ENCODE measurements at regions not wholly inside any gene's neighbourhood (a gene's known extent, or its start where the extent isn't known, plus 50 kb on each side); places are given as distances from the start of the nearest gene placed in this dataset.

DNA sequence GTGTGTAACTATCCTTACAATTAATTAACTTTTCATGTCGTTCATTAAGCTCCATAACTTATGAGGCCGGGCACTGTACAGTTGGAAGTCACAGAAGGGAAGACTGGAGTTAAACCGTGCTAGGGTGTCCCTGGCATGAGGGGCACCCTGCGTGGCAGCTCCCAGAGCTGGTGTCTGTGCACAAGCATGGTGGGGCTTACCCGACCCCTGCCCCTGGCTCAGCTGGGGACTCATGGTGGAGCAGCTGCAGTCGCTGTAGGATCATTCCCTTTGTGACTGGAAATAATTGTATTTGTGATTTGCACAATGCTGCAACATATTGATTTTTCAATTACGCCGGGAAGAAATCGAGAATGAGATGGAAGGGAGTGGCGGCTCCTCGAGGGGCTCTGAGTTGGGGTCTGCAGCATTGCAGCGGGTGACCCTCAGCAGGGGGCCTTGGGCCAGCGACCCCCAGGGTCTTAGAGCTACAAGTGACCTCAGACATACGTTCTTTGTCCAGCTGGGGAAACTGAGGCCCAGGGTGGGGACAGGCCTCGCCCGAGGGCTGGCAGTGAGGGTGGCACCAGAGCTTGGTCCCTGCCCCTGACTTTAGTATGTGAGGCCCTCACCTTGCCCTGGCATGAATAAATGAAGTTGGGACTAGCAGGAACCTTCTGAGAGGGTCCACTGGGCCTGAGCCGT lies 125.4 kb downstream of the KIF26A start:
- Histone ChIP-seq H3K27ac (ENCODE audit: insufficient read depth in 1 of 2, low read depth in 1 of 2, low read length in 2 of 2, poor library complexity in 1 of 2, severe bottlenecking in 2 of 2) (no peak overlapping the region), H3K27me3 (replicated peaks in 2 of 5; ENCODE audit: control insufficient read depth in 4 of 5, insufficient read depth in 5 of 5, low read length in 4 of 5) (peaks cover 0 to 13% (median 5%) of the 10 kb centered on the region in 5 experiments), H3K4me3 (ENCODE audit: control insufficient read depth in 1 of 7, extremely low read depth in 1 of 7, insufficient read depth in 4 of 7, low read depth in 2 of 7, low read length in 6 of 7) (no peak overlapping the region), H3K9me3 (ENCODE audit: control extremely low read depth in 1 of 5, control insufficient read depth in 4 of 5, insufficient read depth in 2 of 5, low read depth in 1 of 5, low read length in 4 of 5) (peaks cover 0 to 19% (median 2%) of the 10 kb centered on the region in 5 experiments), H3K4me1 (ENCODE audit: control extremely low read depth in 1 of 4, control insufficient read depth in 4 of 4, insufficient read depth in 4 of 4, low read length in 3 of 4) (no peaks in the 10 kb centered on the region), H3K36me3 (ENCODE audit: control insufficient read depth in 4 of 4, insufficient read depth in 4 of 4, low read length in 3 of 4) (no peaks in the 10 kb centered on the region)
- DNase-seq: no peak
- POLR2A ChIA-PET: no interaction called here
- CTCF ChIA-PET: interaction anchor here (1.1 kb wide), 1 partner anchor 92 kb away, joined by 3 read pairs; no protein-coding TSS in a partner anchor
- WGBS (ENCODE audit: insufficient coverage): 96% methylated on average over 16 of the region's 17 CpGs

DNA sequence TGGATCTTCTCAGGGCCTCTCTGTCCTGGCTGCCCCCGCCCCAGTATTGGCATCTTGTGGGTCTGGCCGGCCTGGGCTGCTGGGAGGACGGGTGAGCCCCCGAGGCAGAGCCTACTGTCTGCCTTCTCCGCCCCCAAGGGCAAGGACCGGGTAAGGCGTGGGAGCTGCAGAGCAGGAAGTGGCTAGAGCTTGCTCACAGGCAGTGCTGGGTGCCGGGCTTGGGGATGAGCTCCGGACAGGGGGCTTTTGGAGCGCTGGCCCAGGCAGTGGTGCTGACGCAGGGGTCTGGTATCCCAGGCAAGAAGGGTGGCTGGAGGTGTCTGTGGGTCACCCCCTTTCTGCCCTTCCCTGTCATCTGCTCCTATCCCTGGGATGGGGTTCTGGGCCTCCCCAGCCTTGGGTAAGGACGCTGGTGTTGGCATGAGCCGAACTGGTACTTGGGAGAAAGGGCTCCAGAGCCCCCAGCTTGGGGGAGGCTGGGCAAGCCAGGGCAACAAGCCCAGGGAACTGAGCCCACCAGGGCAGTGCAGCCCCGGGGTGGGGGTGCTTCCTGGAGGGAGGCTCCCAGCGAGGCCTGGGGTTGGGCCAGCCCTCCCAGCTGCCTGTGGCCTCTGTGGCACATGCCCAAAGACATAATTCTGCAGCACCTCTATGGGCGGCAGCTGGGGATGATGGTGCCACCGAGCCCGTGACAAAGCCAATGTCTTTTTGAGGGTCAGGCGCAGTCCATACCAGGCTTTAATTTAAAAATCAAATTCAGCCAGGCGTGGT lies 126.3 kb downstream of the KIF26A start:
- Histone ChIP-seq H3K4me1 (ENCODE audit: control extremely low read depth in 1 of 4, control insufficient read depth in 4 of 4, insufficient read depth in 4 of 4, low read length in 3 of 4) (no peaks in the 10 kb centered on the region), H3K27ac (ENCODE audit: insufficient read depth in 1 of 2, low read depth in 1 of 2, low read length in 2 of 2, poor library complexity in 1 of 2, severe bottlenecking in 2 of 2) (no peak overlapping the region), H3K27me3 (replicated peaks in 2 of 5; ENCODE audit: control insufficient read depth in 4 of 5, insufficient read depth in 5 of 5, low read length in 4 of 5) (peaks cover 0 to 19% (median 4%) of the 10 kb centered on the region in 5 experiments), H3K9me3 (ENCODE audit: control extremely low read depth in 1 of 5, control insufficient read depth in 4 of 5, insufficient read depth in 2 of 5, low read depth in 1 of 5, low read length in 4 of 5) (peaks cover 0 to 15% (median under 1%) of the 10 kb centered on the region in 5 experiments), H3K4me3 (ENCODE audit: control insufficient read depth in 1 of 7, extremely low read depth in 1 of 7, insufficient read depth in 4 of 7, low read depth in 2 of 7, low read length in 6 of 7) (no peak overlapping the region), H3K36me3 (ENCODE audit: control insufficient read depth in 4 of 4, insufficient read depth in 4 of 4, low read length in 3 of 4) (no peaks in the 10 kb centered on the region)
- ChIA-PET POLR2A (interaction anchor here (0.7 kb wide), 1 partner anchor 158 kb away, joined by 3 read pairs; no protein-coding TSS in a partner anchor), CTCF (interaction anchor here (1.1 kb wide), 1 partner anchor 91 kb away, joined by 3 read pairs; no protein-coding TSS in a partner anchor)
- 84% methylated on average over 18 of the region's 20 CpGs for WGBS (ENCODE audit: insufficient coverage)
- no peak for DNase-seq

DNA sequence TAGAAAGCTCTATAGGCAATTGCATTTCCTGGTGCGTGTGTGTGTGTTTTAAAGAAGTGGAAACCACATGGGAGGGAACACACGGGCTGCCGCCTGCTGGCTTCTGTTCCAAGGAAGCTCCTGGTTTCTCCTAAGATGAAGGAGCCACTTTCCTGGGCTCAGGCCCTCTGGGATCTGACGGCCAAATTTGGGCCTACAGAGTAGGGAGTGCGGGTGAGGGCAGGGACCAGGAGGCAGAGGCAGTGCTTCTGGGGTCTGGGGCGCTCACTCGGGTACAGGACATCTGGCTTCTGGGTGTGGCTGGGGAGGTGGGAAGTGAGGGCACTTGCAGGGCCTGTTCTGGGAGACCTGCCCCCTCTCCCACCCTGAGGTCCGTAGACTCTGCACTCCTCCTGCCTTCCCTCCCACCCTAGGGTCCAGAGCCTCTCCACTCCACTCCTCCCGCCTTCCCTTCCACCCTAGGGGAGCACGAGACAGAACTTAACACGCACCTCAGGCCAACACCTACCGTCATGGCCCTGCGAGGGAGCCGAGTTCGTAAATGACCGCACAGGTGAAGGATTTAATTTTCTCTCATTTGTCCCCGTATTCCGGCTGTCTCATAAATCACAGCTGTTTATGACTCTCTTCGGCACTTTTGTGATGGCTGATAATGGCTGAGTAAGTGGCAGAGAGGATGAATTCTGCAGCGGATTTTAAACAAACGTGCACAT lies 127.7 kb downstream of the KIF26A start:
- peaks cover 0 to 6% (median 0%) of the 10 kb centered on the region in 5 experiments for H3K9me3 ChIP-seq (ENCODE audit: control extremely low read depth in 1 of 5, control insufficient read depth in 4 of 5, insufficient read depth in 2 of 5, low read depth in 1 of 5, low read length in 4 of 5)
- H3K27me3 ChIP-seq (replicated peaks in 2 of 5; ENCODE audit: control insufficient read depth in 4 of 5, insufficient read depth in 5 of 5, low read length in 4 of 5): peaks cover 0 to 20% (median 4%) of the 10 kb centered on the region in 5 experiments
- DNase-seq: no peak
- no peaks in the 10 kb centered on the region for H3K36me3 ChIP-seq (ENCODE audit: control insufficient read depth in 4 of 4, insufficient read depth in 4 of 4, low read length in 3 of 4)
- H3K4me1 ChIP-seq (ENCODE audit: control extremely low read depth in 1 of 4, control insufficient read depth in 4 of 4, insufficient read depth in 4 of 4, low read length in 3 of 4): no peaks in the 10 kb centered on the region
- no peak overlapping the region for H3K27ac ChIP-seq (ENCODE audit: insufficient read depth in 1 of 2, low read depth in 1 of 2, low read length in 2 of 2, poor library complexity in 1 of 2, severe bottlenecking in 2 of 2)
- ChIA-PET POLR2A (no interaction called here), CTCF (no interaction called here)
- H3K4me3 ChIP-seq (ENCODE audit: control insufficient read depth in 1 of 7, extremely low read depth in 1 of 7, insufficient read depth in 4 of 7, low read depth in 2 of 7, low read length in 6 of 7): no peak overlapping the region
- 79% methylated on average over 17 of the region's 21 CpGs for WGBS (ENCODE audit: insufficient coverage)

DNA sequence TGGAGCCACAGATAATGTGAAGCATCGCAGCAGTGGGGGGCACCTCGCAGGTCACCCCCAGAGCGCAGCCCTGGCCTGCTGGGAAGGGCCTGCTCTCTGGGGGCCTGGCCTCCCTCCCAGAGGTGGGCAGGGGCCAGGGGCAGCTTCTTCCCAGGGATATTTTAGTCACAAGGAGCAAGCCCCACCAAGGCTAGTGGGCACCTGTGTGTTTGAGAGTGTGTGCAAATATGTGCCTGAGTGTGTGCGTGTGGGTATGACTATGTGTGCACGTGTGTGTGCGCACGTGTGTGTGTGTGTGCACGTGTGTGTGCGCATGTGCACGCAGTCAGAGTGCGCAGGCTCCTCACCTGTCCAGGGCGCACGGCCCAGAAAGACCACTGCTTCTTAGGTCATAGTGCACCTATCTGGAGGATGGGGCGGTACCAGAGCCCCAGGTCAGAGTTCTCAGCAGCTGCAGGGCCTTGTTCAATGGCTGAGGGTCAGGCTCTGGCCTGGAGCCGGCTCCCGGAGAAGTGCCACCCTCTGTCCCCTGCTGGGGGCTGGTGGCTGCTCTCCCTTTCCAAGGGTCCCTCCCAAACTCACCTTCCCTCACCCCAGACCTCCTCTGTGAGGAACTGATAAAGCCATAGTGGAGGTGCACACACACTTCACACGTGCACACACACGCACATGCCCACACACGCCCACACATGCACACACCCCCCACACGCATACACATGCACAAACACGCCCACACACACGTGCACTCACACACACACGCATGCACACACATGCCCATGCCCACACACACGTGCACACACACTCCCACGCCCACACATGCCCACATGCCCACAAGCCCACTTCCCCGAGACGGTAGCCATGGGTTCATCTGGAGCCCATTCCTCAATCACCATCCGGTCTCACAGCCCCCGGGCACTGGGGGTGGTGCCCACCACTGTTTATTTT lies 128.5 kb downstream of the KIF26A start:
- H3K27me3 ChIP-seq (replicated peaks in 2 of 5; ENCODE audit: control insufficient read depth in 4 of 5, insufficient read depth in 5 of 5, low read length in 4 of 5): peaks cover 0 to 20% (median 4%) of the 10 kb centered on the region in 5 experiments
- DNase-seq: no peak
- H3K4me3 ChIP-seq (ENCODE audit: control insufficient read depth in 1 of 7, extremely low read depth in 1 of 7, insufficient read depth in 4 of 7, low read depth in 2 of 7, low read length in 6 of 7): no peak overlapping the region
- H3K27ac ChIP-seq (ENCODE audit: insufficient read depth in 1 of 2, low read depth in 1 of 2, low read length in 2 of 2, poor library complexity in 1 of 2, severe bottlenecking in 2 of 2): no peak overlapping the region
- H3K36me3 ChIP-seq (ENCODE audit: control insufficient read depth in 4 of 4, insufficient read depth in 4 of 4, low read length in 3 of 4): no peaks in the 10 kb centered on the region
- CTCF ChIA-PET: no interaction called here
- POLR2A ChIA-PET: no interaction called here
- H3K4me1 ChIP-seq (ENCODE audit: control extremely low read depth in 1 of 4, control insufficient read depth in 4 of 4, insufficient read depth in 4 of 4, low read length in 3 of 4): no peaks in the 10 kb centered on the region
- no peaks in the 10 kb centered on the region for H3K9me3 ChIP-seq (ENCODE audit: control extremely low read depth in 1 of 5, control insufficient read depth in 4 of 5, insufficient read depth in 2 of 5, low read depth in 1 of 5, low read length in 4 of 5)
- WGBS (ENCODE audit: insufficient coverage): 93% methylated on average over 27 of the region's 29 CpGs

DNA sequence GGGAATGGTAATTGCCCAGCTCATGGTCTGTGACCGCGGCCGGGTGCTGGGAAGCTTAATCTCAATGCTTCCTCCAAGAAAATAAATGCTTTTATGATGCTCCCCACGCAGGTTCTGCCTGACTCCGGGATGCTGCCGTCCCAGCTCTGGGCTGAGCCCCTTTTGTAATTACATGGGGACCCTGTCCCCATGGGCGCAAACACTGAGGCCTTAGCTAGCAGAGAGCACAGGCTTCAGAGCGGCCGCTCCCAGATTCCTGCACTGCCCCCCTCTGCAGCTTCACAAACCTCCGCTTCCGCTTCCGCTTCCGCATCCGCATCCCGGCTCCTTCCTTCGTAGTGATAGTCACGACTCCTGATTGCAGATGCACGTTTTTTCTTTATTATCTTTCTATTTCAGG lies 129.5 kb downstream of the KIF26A start:
- peaks cover 0 to 20% (median 4%) of the 10 kb centered on the region in 5 experiments for H3K27me3 ChIP-seq (replicated peaks in 2 of 5; ENCODE audit: control insufficient read depth in 4 of 5, insufficient read depth in 5 of 5, low read length in 4 of 5)
- no peak overlapping the region for H3K27ac ChIP-seq (ENCODE audit: insufficient read depth in 1 of 2, low read depth in 1 of 2, low read length in 2 of 2, poor library complexity in 1 of 2, severe bottlenecking in 2 of 2)
- POLR2A ChIA-PET: no interaction called here
- CTCF ChIA-PET: no interaction called here
- no peaks in the 10 kb centered on the region for H3K36me3 ChIP-seq (ENCODE audit: control insufficient read depth in 4 of 4, insufficient read depth in 4 of 4, low read length in 3 of 4)
- no peaks in the 10 kb centered on the region for H3K4me1 ChIP-seq (ENCODE audit: control extremely low read depth in 1 of 4, control insufficient read depth in 4 of 4, insufficient read depth in 4 of 4, low read length in 3 of 4)
- H3K9me3 ChIP-seq (ENCODE audit: control extremely low read depth in 1 of 5, control insufficient read depth in 4 of 5, insufficient read depth in 2 of 5, low read depth in 1 of 5, low read length in 4 of 5): no peaks in the 10 kb centered on the region
- 49% methylated on average over 18 of the region's 18 CpGs for WGBS (ENCODE audit: insufficient coverage)
- DNase-seq: no peak
- H3K4me3 ChIP-seq (ENCODE audit: control insufficient read depth in 1 of 7, extremely low read depth in 1 of 7, insufficient read depth in 4 of 7, low read depth in 2 of 7, low read length in 6 of 7): no peak overlapping the region

DNA sequence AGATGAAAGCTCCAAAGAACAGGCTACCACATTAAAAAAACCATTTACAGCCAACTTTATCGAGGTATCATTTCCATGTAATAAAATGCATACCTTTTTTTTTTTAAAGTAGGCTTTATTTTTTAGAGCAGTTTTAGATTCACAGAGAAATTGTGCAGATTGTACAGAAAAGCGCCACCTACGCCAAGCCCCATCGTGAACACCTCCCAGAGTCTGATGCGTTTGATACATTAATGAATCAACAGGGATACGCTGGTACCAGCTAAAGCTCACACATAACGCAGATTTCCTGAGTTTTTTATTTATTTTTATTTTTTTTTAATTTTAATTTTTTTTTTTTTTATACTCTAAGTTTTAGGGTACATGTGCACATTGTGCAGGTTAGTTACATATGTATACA lies 129.9 kb downstream of the KIF26A start:
- Histone ChIP-seq H3K36me3 (ENCODE audit: control insufficient read depth in 4 of 4, insufficient read depth in 4 of 4, low read length in 3 of 4) (no peaks in the 10 kb centered on the region), H3K4me1 (ENCODE audit: control extremely low read depth in 1 of 4, control insufficient read depth in 4 of 4, insufficient read depth in 4 of 4, low read length in 3 of 4) (no peaks in the 10 kb centered on the region), H3K27me3 (replicated peaks in 2 of 5; ENCODE audit: control insufficient read depth in 4 of 5, insufficient read depth in 5 of 5, low read length in 4 of 5) (peaks cover 0 to 20% (median 4%) of the 10 kb centered on the region in 5 experiments), H3K27ac (ENCODE audit: insufficient read depth in 1 of 2, low read depth in 1 of 2, low read length in 2 of 2, poor library complexity in 1 of 2, severe bottlenecking in 2 of 2) (no peak overlapping the region), H3K4me3 (ENCODE audit: control insufficient read depth in 1 of 7, extremely low read depth in 1 of 7, insufficient read depth in 4 of 7, low read depth in 2 of 7, low read length in 6 of 7) (no peak overlapping the region), H3K9me3 (ENCODE audit: control extremely low read depth in 1 of 5, control insufficient read depth in 4 of 5, insufficient read depth in 2 of 5, low read depth in 1 of 5, low read length in 4 of 5) (no peaks in the 10 kb centered on the region)
- WGBS (ENCODE audit: insufficient coverage): 89% methylated on average over 4 of the region's 7 CpGs
- POLR2A ChIA-PET: no interaction called here
- no peak for DNase-seq
- CTCF ChIA-PET: no interaction called here
